ENCODE measurements at regions not wholly inside any gene's neighbourhood (a gene's known extent, or its start where the extent isn't known, plus 50 kb on each side); places are given as distances from the start of the nearest gene placed in this dataset.

GRCh38 chr15:72872066-72872845 lies 88.7 kb upstream of the ADPGK start:
- Mint-ChIP-seq H3K4me3 (no peak overlapping the region), H3K27me3 (ENCODE audit: low read depth, poor library complexity) (peaks cover 25% of the 10 kb centered on the region), H3K36me3 (ENCODE audit: low read depth) (no peaks in the 10 kb centered on the region), H3K27ac (no peak overlapping the region), H3K4me1 (peaks cover 36% of the 10 kb centered on the region), H3K9me3 (peaks cover 14% of the 10 kb centered on the region)
- DNase-seq = no peak
- no peak for TF ChIP-seq CTCF (IDR thresholded peaks at IDR 0.05)

DNA sequence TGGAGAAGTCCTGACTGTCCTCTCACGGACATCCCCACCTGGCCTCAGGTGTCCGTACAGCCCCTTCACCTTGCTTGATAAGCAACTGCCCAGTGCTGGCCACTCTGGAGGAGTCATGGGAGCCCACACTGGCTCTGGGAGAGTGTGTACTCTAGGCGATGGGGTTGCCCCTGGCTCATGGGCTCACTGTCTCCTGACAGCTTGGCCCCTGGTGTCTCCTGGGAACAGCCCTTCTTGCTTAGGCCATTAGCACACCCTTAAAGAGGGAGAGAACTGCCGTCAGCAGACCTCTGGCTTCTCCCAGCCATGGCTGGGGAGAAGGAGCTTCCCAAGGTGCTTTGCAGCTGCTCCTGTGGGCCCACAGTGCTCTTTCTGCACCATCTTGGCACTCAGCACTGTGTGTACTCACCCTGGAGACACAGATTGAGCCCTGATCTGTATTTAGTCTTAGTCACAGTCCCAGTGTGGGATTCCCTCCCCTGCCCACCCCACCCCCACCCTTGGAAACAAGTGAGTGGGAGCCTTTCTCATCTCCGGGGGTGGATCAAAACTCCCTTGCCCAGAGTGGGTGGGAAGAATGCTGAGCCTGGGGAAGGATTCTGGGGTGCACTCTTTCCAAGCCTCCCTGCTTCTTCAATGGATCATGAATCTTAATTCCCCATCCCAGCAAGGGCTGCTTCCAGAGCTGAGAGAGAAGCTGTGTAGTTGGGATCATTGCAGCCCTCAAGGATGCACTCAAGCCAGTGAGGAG lies 83.5 kb upstream of the ADPGK start:
- DNase-seq = no peak
- H3K36me3 Mint-ChIP-seq (ENCODE audit: low read depth) = no peaks in the 10 kb centered on the region
- H3K27ac Mint-ChIP-seq = no peak overlapping the region
- no peaks in the 10 kb centered on the region for H3K9me3 Mint-ChIP-seq
- peaks cover 22% of the 10 kb centered on the region for H3K27me3 Mint-ChIP-seq (ENCODE audit: low read depth, poor library complexity)
- peaks cover 8% of the 10 kb centered on the region for H3K4me1 Mint-ChIP-seq
- H3K4me3 Mint-ChIP-seq = no peak overlapping the region
- TF ChIP-seq CTCF (IDR thresholded peaks at IDR 0.05) = no peak

GRCh38 chr15:72866182-72866581 lies 82.6 kb upstream of the ADPGK start:
- no peaks in the 10 kb centered on the region for H3K9me3 Mint-ChIP-seq
- H3K27ac Mint-ChIP-seq = no peak overlapping the region
- no peak overlapping the region for H3K4me3 Mint-ChIP-seq

DNA sequence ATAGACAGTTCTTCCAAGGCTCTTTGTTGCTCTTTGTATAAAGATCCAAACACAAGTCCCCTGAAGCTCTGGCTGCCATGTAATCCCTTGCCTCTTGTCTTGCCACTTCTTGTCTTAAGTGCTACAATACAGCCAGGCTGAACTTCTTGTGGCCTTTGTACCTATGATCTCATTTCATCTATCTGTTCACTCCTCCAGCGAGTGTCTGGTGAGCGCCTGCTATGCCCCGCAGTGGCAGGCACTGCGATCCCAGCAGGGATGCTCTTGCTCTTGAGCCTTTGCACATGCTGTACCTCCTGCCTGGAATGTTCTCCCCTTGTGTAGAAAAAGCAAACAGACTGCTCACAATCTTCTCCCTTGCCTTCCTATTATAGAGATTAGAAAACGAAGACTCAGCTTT lies 81.9 kb upstream of the ADPGK start:
- Mint-ChIP-seq H3K9me3 (no peaks in the 10 kb centered on the region), H3K36me3 (ENCODE audit: low read depth) (no peaks in the 10 kb centered on the region), H3K27ac (no peak overlapping the region), H3K4me3 (no peak overlapping the region), H3K27me3 (ENCODE audit: low read depth, poor library complexity) (peaks cover 19% of the 10 kb centered on the region), H3K4me1 (no peaks in the 10 kb centered on the region)
- no peak for DNase-seq
- no peak for TF ChIP-seq CTCF (IDR thresholded peaks at IDR 0.05)

More at GRCh38 chr15:72866182-72866581, 82.6 kb upstream of the ADPGK start:
- Mint-ChIP-seq H3K4me1 (no peaks in the 10 kb centered on the region), H3K36me3 (ENCODE audit: low read depth) (no peaks in the 10 kb centered on the region), H3K27me3 (ENCODE audit: low read depth, poor library complexity) (peaks cover 23% of the 10 kb centered on the region)
- no peak for TF ChIP-seq CTCF (IDR thresholded peaks at IDR 0.05)
- DNase-seq = no peak

DNA sequence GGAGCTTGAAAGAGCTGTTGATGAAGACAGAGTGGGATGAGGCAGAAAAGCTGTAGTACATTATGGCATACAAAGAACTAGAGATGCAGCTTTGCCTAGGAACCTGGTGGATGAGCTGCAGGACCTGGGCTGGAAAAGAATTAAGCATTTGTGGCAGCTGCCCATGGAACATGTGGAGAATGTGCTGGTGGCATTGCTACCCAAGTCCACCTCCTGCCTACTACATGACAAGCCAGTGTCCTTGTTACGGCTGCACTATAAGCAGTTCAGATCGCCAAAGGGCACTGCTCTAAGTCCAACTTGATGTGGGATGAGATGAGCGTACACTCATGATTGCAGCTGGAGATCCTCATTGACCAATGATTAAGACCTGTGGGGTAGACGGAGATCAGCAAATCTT lies 81.1 kb upstream of the ADPGK start:
- Mint-ChIP-seq H3K4me1 (no peaks in the 10 kb centered on the region), H3K9me3 (no peaks in the 10 kb centered on the region), H3K4me3 (no peak overlapping the region), H3K27me3 (ENCODE audit: low read depth, poor library complexity) (peaks cover 16% of the 10 kb centered on the region), H3K27ac (no peak overlapping the region), H3K36me3 (ENCODE audit: low read depth) (no peaks in the 10 kb centered on the region)
- no peak for DNase-seq
- no peak for TF ChIP-seq CTCF (IDR thresholded peaks at IDR 0.05)

Measured in nephron progenitor cell (in vitro differentiated cells).